IMR-90 (cell line): ENCODE measurements at regions not wholly inside any gene's neighbourhood (a gene's known extent, or its start where the extent isn't known, plus 50 kb on each side); places are given as distances from the start of the nearest gene placed in this dataset.

Experiments used
- ATAC-seq: fragments of 200-7000 bp; cut with Tn5 transposase; 2 replicates; pipeline ENCODE4 v1.9.1; 2020; ENCODE audit warnings: low read depth, mild to moderate bottlenecking, moderate library complexity
- BruUV-seq: library from RNA; stranded (reverse); fragments of 400-500 nt; replicated peaks from 2 replicates; lab custom pipeline; 2021; lab: Mats Ljungman, UMichigan
- CTCF ChIA-PET: fragments of 300-600 bp; formaldehyde crosslinking; extraction: SDS; loops from one replicate; lab custom pipeline; 2021; ENCODE audit warnings: antibody characterized with exemption; lab: Yijun Ruan, JAX
- POLR2A ChIA-PET: fragments of 300-600 bp; sonication (Branson Sonifier 250); formaldehyde crosslinking; loops from one replicate; lab custom pipeline; 2022; ENCODE audit warnings: antibody characterized with exemption; ENCODE audit not compliant: unreplicated experiment; lab: Charles Lee
- DNase-seq: peaks from one replicate; pipeline ENCODE4 v3.0.0; 2013
- H2AFZ ChIP-seq: replicated peaks from 2 replicates; pipeline ENCODE3; 2013; ENCODE audit warnings: low read length, mild to moderate bottlenecking; ENCODE audit not compliant: poor library complexity
- H2AK5ac ChIP-seq: 2 replicates; pipeline ENCODE4 v1.6.1; 2013; ENCODE audit warnings: low read depth, low read length, inconsistent platforms
- H2AK9ac ChIP-seq: replicated peaks from 2 replicates; pipeline ENCODE3; 2013; ENCODE audit warnings: mild to moderate bottlenecking, low read depth, low read length, moderate library complexity; ENCODE audit not compliant: poor library complexity
- H2BK120ac ChIP-seq: 2 replicates; pipeline ENCODE4 v1.6.1; 2013; ENCODE audit warnings: low read depth, low read length, inconsistent platforms
- H2BK15ac ChIP-seq: 3 replicates; pipeline ENCODE4 v1.6.1; 2013; ENCODE audit warnings: low read depth, low read length, inconsistent platforms
- H2BK20ac ChIP-seq: 2 replicates; pipeline ENCODE4 v1.6.1; 2013; ENCODE audit warnings: low read depth, mild to moderate bottlenecking, inconsistent platforms, low read length, moderate library complexity
- H2BK5ac ChIP-seq: 2 replicates; pipeline ENCODE4 v1.6.1; 2013; ENCODE audit warnings: mild to moderate bottlenecking, low read depth, low read length, inconsistent platforms; ENCODE audit not compliant: poor library complexity, severe bottlenecking
- H3K14ac ChIP-seq: replicated peaks from 2 replicates; pipeline ENCODE4 v1.6.1; 2013; ENCODE audit warnings: low read depth, low read length, inconsistent platforms
- H3K18ac ChIP-seq: 2 replicates; pipeline ENCODE4 v1.6.1; 2013; ENCODE audit warnings: low read depth, low read length, control low read depth
- H3K23ac ChIP-seq: 2 replicates; pipeline ENCODE4 v1.6.1; 2013; ENCODE audit warnings: low read depth, low read length, inconsistent platforms
- H3K27ac ChIP-seq: 2 replicates; pipeline ENCODE4 v1.5.1; 2013; ENCODE audit warnings: mild to moderate bottlenecking, control low read depth, low read length; ENCODE audit not compliant: insufficient read depth
- H3K27me3 ChIP-seq: 2 replicates; pipeline ENCODE4 v1.6.1; 2013; ENCODE audit warnings: low read length; ENCODE audit not compliant: control insufficient read depth, insufficient read depth
- H3K36me3 ChIP-seq: 2 replicates; pipeline ENCODE4 v1.6.1; 2013; ENCODE audit warnings: low read length, mixed read lengths; ENCODE audit not compliant: control insufficient read depth, insufficient read depth
- H3K4ac ChIP-seq: 2 replicates; pipeline ENCODE4 v1.6.1; 2013; ENCODE audit warnings: low read depth, low read length, inconsistent platforms
- H3K4me1 ChIP-seq: 2 replicates; pipeline ENCODE4 v1.6.1; 2013; ENCODE audit warnings: low read length, mixed read lengths; ENCODE audit not compliant: control insufficient read depth, insufficient read depth
- H3K4me2 ChIP-seq: 2 replicates; pipeline ENCODE4 v1.6.1; 2013; ENCODE audit warnings: low read depth, mild to moderate bottlenecking, control low read depth, low read length, moderate library complexity
- H3K4me3 ChIP-seq: 2 replicates; pipeline ENCODE4 v1.5.1; 2013; ENCODE audit warnings: low read depth, mild to moderate bottlenecking, control low read depth, low read length, moderate library complexity; ENCODE audit not compliant: insufficient read depth
- H3K56ac ChIP-seq: 2 replicates; pipeline ENCODE4 v1.6.1; 2013; ENCODE audit warnings: low read length, inconsistent platforms; ENCODE audit not compliant: insufficient read depth; ENCODE audit errors: extremely low read depth
- H3K79me1 ChIP-seq, 2 experiments: 2 replicates each; pipeline ENCODE4 v1.6.1; 2013; ENCODE audit warnings: low read length in 2 of 2, inconsistent platforms in 1 of 2, low read depth in 1 of 2
- H3K9ac ChIP-seq: 2 replicates; pipeline ENCODE4 v1.6.1; 2013; ENCODE audit warnings: low read depth, low read length, control low read depth
- H3K9me1 ChIP-seq: 2 replicates; pipeline ENCODE4 v1.6.1; 2013; ENCODE audit warnings: low read length, inconsistent platforms; ENCODE audit not compliant: insufficient read depth
- H3K9me3 ChIP-seq: 2 replicates; pipeline ENCODE4 v1.6.1; 2013; ENCODE audit warnings: low read length; ENCODE audit not compliant: control insufficient read depth, insufficient read depth
- H4K20me1 ChIP-seq: 2 replicates; pipeline ENCODE4 v1.6.1; 2013; ENCODE audit warnings: low read length, inconsistent platforms; ENCODE audit not compliant: insufficient read depth
- H4K5ac ChIP-seq: 2 replicates; pipeline ENCODE4 v1.6.1; 2013; ENCODE audit warnings: mild to moderate bottlenecking, low read depth, low read length, control low read depth
- H4K8ac ChIP-seq, 2 experiments: 2 replicates each; pipeline ENCODE4 v1.6.1; 2013; ENCODE audit warnings: low read depth in 2 of 2, low read length in 2 of 2, control low read depth in 1 of 2, inconsistent platforms in 1 of 2
- H4K91ac ChIP-seq: 2 replicates; pipeline ENCODE4 v1.6.1; 2013; ENCODE audit warnings: low read depth, low read length, inconsistent platforms; ENCODE audit not compliant: insufficient read depth
- CEBPB ChIP-seq: IDR thresholded peaks from 2 replicates; pipeline ENCODE4 v1.6.1; 2012; ENCODE audit warnings: low read depth, low read length, improper control_type of control experiment
- CHD1 ChIP-seq: IDR thresholded peaks from 2 replicates; pipeline ENCODE4 v1.6.1; 2012; ENCODE audit warnings: low read depth, low read length, improper control_type of control experiment
- FOS ChIP-seq: fragments of 150-350 bp; IDR thresholded peaks from 2 replicates; pipeline ENCODE4 v1.6.1; 2016; ENCODE audit warnings: low read depth, low read length
- MAZ ChIP-seq: IDR thresholded peaks from 2 replicates; pipeline ENCODE4 v1.6.1; 2012; ENCODE audit warnings: low read depth, mild to moderate bottlenecking, low read length, improper control_type of control experiment, moderate library complexity, borderline replicate concordance
- MXI1 ChIP-seq: IDR thresholded peaks from 2 replicates; pipeline ENCODE4 v1.6.1; 2012; ENCODE audit warnings: low read depth, mild to moderate bottlenecking, low read length, moderate library complexity, borderline replicate concordance
- NFE2L2 ChIP-seq: fragments of 150-350 bp; IDR thresholded peaks from 2 replicates; pipeline ENCODE4 v1.6.1; 2016; ENCODE audit warnings: low read depth, mild to moderate bottlenecking, low read length
- RAD21 ChIP-seq: IDR thresholded peaks from 2 replicates; pipeline ENCODE4 v1.6.1; 2012; ENCODE audit warnings: low read length, improper control_type of control experiment
- RFX5 ChIP-seq: IDR thresholded peaks from 2 replicates; pipeline ENCODE4 v1.8.0; 2012; ENCODE audit warnings: low read depth, mild to moderate bottlenecking, low read length, moderate library complexity
- SMC3 ChIP-seq: fragments of 150-350 bp; IDR thresholded peaks from 2 replicates; pipeline ENCODE4 v1.6.1; 2016; ENCODE audit warnings: low read depth, mild to moderate bottlenecking, antibody characterized with exemption, low read length, moderate library complexity
- WGBS, 2 experiments: methylation state at CpG; one replicate each; pipeline versions ENCODE4 v1.1.5 to v1.1.7; 2013; ENCODE audit warnings: missing lambda C conversion rate in 2 of 2; ENCODE audit not compliant: insufficient read length in 1 of 2; ENCODE audit errors: extremely low coverage in 2 of 2; 5-methylcytosine and 5-hydroxymethylcytosine counted together
- dilution Hi-C: fragments of 300-500 bp; cut with HindIII; formaldehyde crosslinking; loops from one replicate; pipeline ENCODE4 v1.14.3; 2018; ENCODE audit warnings: low sequenced_read_pairs; ENCODE audit not compliant: unreplicated experiment
- in situ Hi-C: fragments of 300-500 bp; cut with MboI; formaldehyde crosslinking; loops from 3 replicates; pipeline ENCODE4 v1.14.3; 2019; ENCODE audit warnings: low sequenced_read_pairs, inconsistent platforms, mixed read lengths
- intact Hi-C: fragments of 100-400 bp; cut with micrococcal nuclease; formaldehyde crosslinking; loops from 2 replicates; pipeline ENCODE4 v1.10.0; 2022
- TF ChIP-seq, protein P1 (sequence below): fragments of 150-350 bp; IDR thresholded peaks from 2 replicates; pipeline ENCODE4 v1.6.1; 2017; ENCODE audit warnings: mild to moderate bottlenecking, antibody characterized with exemption, low read length, low read depth

DNA sequence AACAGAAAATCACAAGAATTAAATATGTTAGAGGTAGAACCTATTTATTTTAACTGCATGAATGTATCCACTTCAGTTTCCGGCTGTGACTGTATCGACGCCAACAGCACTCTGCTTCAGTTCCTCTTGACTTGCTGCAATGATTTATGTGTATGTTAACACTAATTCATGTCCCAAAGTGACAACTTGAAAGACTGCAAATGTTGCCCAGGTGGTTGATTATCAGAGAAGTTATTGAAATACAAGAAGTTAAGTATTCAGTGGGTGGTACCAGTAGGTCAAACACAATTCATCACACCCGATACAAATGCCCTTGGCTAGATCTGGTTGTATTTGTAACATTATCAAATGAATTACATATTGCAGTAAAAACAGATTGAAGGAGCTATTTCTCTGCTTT is 622.7 kb upstream of the CDH18 start:
- Histone ChIP-seq H4K5ac (no peak overlapping the region), H2BK120ac (no peak overlapping the region), H3K9me3 (peaks cover 5% of the 10 kb centered on the region), H2AFZ (no peak overlapping the region), H3K27me3 (no peaks in the 10 kb centered on the region), H3K4me3 (no peak overlapping the region), H4K20me1 (no peaks in the 10 kb centered on the region), H2AK5ac (no peak overlapping the region), H4K8ac (no peak overlapping the region), H3K9ac (no peak overlapping the region), H3K9me1 (no peaks in the 10 kb centered on the region), H2BK5ac (no peak overlapping the region), H3K27ac (no peak overlapping the region), H3K4me2 (no peak overlapping the region), H3K36me3 (no peaks in the 10 kb centered on the region), H3K14ac (no peak overlapping the region), H3K18ac (no peak overlapping the region), H2AK9ac (no peak overlapping the region), H4K91ac (no peak overlapping the region), H3K23ac (no peak overlapping the region), H3K56ac (no peak overlapping the region), H3K4ac (no peak overlapping the region), H2BK20ac (no peak overlapping the region), H3K79me1 (no peaks in the 10 kb centered on the region), H2BK15ac (no peak overlapping the region), H3K4me1 (no peaks in the 10 kb centered on the region)
- DNase-seq (no peak), ATAC-seq (no peak)
- in situ Hi-C loops = no loop called here
- intact Hi-C loops = no loop called here
- POLR2A ChIA-PET = no interaction called here
- CTCF ChIA-PET = no interaction called here
- BruUV-seq = no TSS peak
- TF ChIP-seq CEBPB (no peak), MXI1 (no peak), RAD21 (no peak), FOS (no peak), RFX5 (no peak), MAZ (no peak), CHD1 (no peak), NFE2L2 (no peak), SMC3 (no peak)
- TF ChIP-seq, protein P1, sequence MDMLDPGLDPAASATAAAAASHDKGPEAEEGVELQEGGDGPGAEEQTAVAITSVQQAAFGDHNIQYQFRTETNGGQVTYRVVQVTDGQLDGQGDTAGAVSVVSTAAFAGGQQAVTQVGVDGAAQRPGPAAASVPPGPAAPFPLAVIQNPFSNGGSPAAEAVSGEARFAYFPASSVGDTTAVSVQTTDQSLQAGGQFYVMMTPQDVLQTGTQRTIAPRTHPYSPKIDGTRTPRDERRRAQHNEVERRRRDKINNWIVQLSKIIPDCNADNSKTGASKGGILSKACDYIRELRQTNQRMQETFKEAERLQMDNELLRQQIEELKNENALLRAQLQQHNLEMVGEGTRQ = no peak
- dilution Hi-C loops = no loop called here
- whole genome bisulfite sequencing, 2 experiments = no CpG with 5 or more reads among the region's 4 CpGs
